Neuronal stem cell (in vitro differentiated cells): ENCODE measurements at regions not wholly inside any gene's neighbourhood (a gene's known extent, or its start where the extent isn't known, plus 50 kb on each side); places are given as distances from the start of the nearest gene placed in this dataset.

ENCODE experiments used
- DNase-seq: peaks from one replicate; pipeline ENCODE4 v3.0.0-alpha.2; 2013; ENCODE audit warnings: low spot score
- H2AFZ ChIP-seq: one replicate; pipeline ENCODE4 v1.6.1; 2013; ENCODE audit warnings: mild to moderate bottlenecking, low read length, inconsistent platforms
- H2AK5ac ChIP-seq: 2 replicates; pipeline ENCODE4 v1.6.1; 2013; ENCODE audit warnings: low read depth, mild to moderate bottlenecking, inconsistent platforms, low read length, moderate library complexity, mixed read lengths
- H2BK120ac ChIP-seq: 2 replicates; pipeline ENCODE4 v1.6.1; 2013; ENCODE audit warnings: low read depth, mild to moderate bottlenecking, inconsistent platforms, low read length, moderate library complexity, mixed read lengths
- H2BK12ac ChIP-seq: one replicate; pipeline ENCODE4 v1.6.1; 2013; ENCODE audit warnings: low read length, inconsistent platforms
- H2BK15ac ChIP-seq: 2 replicates; pipeline ENCODE4 v1.6.1; 2013; ENCODE audit warnings: mild to moderate bottlenecking, low read length, inconsistent platforms, mixed read lengths
- H2BK5ac ChIP-seq: one replicate; pipeline ENCODE4 v1.6.1; 2013; ENCODE audit warnings: inconsistent platforms, mild to moderate bottlenecking, low read length, moderate library complexity
- H3K14ac ChIP-seq: one replicate; pipeline ENCODE4 v1.6.1; 2013; ENCODE audit warnings: low read length, inconsistent platforms
- H3K18ac ChIP-seq: 2 replicates; pipeline ENCODE4 v1.6.1; 2013; ENCODE audit warnings: low read length, inconsistent platforms
- H3K23ac ChIP-seq: 2 replicates; pipeline ENCODE4 v1.6.1; 2013; ENCODE audit warnings: low read depth, mild to moderate bottlenecking, mixed read lengths, low read length, inconsistent platforms; ENCODE audit not compliant: poor library complexity
- H3K27ac ChIP-seq: replicated peaks from 3 replicates; pipeline ENCODE4 v1.5.1; 2013; ENCODE audit warnings: low read length, inconsistent platforms
- H3K27me3 ChIP-seq, 3 experiments: 2 replicates each; pipeline ENCODE4 v1.6.1; 2013; ENCODE audit warnings: low read length in 3 of 3, mild to moderate bottlenecking in 2 of 3, inconsistent platforms in 1 of 3, low read depth in 1 of 3, mixed read lengths in 1 of 3, moderate library complexity in 1 of 3; ENCODE audit not compliant: control insufficient read depth in 3 of 3, insufficient read depth in 3 of 3
- H3K36me3 ChIP-seq, 2 donors: replicated peaks in 1 of 2; 2 replicates each; pipeline ENCODE4 v1.6.1; 2013; ENCODE audit warnings: low read length in 2 of 2; ENCODE audit not compliant: control insufficient read depth in 2 of 2, insufficient read depth in 2 of 2
- H3K4ac ChIP-seq: 2 replicates; pipeline ENCODE4 v1.6.1; 2013; ENCODE audit warnings: inconsistent platforms, mild to moderate bottlenecking, low read length, moderate library complexity
- H3K4me1 ChIP-seq, 2 donors: 1 replicate in 1 of 2; 2 replicates in 1 of 2; pipeline ENCODE4 v1.6.1; 2013; ENCODE audit warnings: low read length in 2 of 2, low read depth in 1 of 2; ENCODE audit not compliant: control insufficient read depth in 2 of 2, insufficient read depth in 1 of 2
- H3K4me2 ChIP-seq: one replicate; pipeline ENCODE4 v1.6.1; 2013; ENCODE audit warnings: mild to moderate bottlenecking, low read length, inconsistent platforms; ENCODE audit not compliant: insufficient read depth, poor library complexity, severe bottlenecking
- H3K4me3 ChIP-seq, 2 donors: 2 replicates each; pipeline ENCODE4 v1.5.1; 2013; ENCODE audit warnings: low read length in 2 of 2, mild to moderate bottlenecking in 2 of 2, inconsistent platforms in 1 of 2, moderate library complexity in 1 of 2
- H3K79me1 ChIP-seq: one replicate; pipeline ENCODE4 v1.6.1; 2013; ENCODE audit warnings: low read depth, mild to moderate bottlenecking, inconsistent platforms, low read length, moderate library complexity
- H3K9ac ChIP-seq: one replicate; pipeline ENCODE4 v1.6.1; 2013; ENCODE audit warnings: mild to moderate bottlenecking, low read depth, low read length, inconsistent platforms; ENCODE audit not compliant: poor library complexity
- H3K9me3 ChIP-seq, 2 donors: replicated peaks in 1 of 2; 2 replicates each; pipeline versions ENCODE3 to v1.6.1; 2013; ENCODE audit warnings: low read length in 2 of 2, mild to moderate bottlenecking in 2 of 2, inconsistent platforms in 1 of 2, low read depth in 1 of 2, mixed read lengths in 1 of 2, moderate library complexity in 1 of 2; ENCODE audit not compliant: control insufficient read depth in 2 of 2, insufficient read depth in 1 of 2
- H4K8ac ChIP-seq: one replicate; pipeline ENCODE4 v1.6.1; 2013; ENCODE audit warnings: low read depth, mild to moderate bottlenecking, inconsistent platforms, low read length, moderate library complexity
- H4K91ac ChIP-seq: one replicate; pipeline ENCODE4 v1.6.1; 2013; ENCODE audit warnings: low read length, low read depth, mild to moderate bottlenecking, inconsistent platforms; ENCODE audit not compliant: poor library complexity
- WGBS, 2 donors: extraction: QIAGEN DNeasy Blood & Tissue Kit; methylation state at CpG; one replicate each; pipeline ENCODE4 v1.1.7; 2013; ENCODE audit warnings: missing lambda C conversion rate in 2 of 2, mixed read lengths in 1 of 2; ENCODE audit not compliant: insufficient read length in 2 of 2, insufficient replicate concordance in 1 of 2; ENCODE audit errors: extremely low coverage in 2 of 2; 5-methylcytosine and 5-hydroxymethylcytosine counted together

GRCh38 chr5:142396436-142397038 is 71.7 kb upstream of the SPRY4 start:
- Histone ChIP-seq H3K27ac (no peak overlapping the region), H2BK5ac (no peak overlapping the region), H3K4me3 (no peak overlapping the region), H3K14ac (no peak overlapping the region), H2AFZ (no peak overlapping the region), H4K91ac (no peak overlapping the region), H3K79me1 (no peaks in the 10 kb centered on the region), H2BK12ac (no peak overlapping the region), H2BK15ac (no peak overlapping the region), H3K4me2 (no peak overlapping the region), H3K36me3 (no peaks in the 10 kb centered on the region), H3K4ac (no peak overlapping the region), H3K9me3 (peaks cover 4 to 16% of the 10 kb centered on the region in 2 donors), H3K18ac (no peak overlapping the region), H4K8ac (no peak overlapping the region), H3K4me1 (peaks cover 0 to 2% of the 10 kb centered on the region in 2 donors), H3K27me3 (no peaks in the 10 kb centered on the region), H2BK120ac (no peak overlapping the region), H3K9ac (no peak overlapping the region), H2AK5ac (no peak overlapping the region), H3K23ac (no peak overlapping the region)
- no CpG with 5 or more reads among the region's 2 CpGs for WGBS, 2 donors
- DNase-seq = no peak

GRCh38 chr5:142395334-142395733 is 70.5 kb upstream of the SPRY4 start:
- H3K14ac ChIP-seq = no peak overlapping the region
- no peak overlapping the region for H3K27ac ChIP-seq
- H4K91ac ChIP-seq = no peak overlapping the region
- WGBS, 2 donors = no CpG with 5 or more reads among the region's 4 CpGs
- no peak overlapping the region for H2BK15ac ChIP-seq
- H2AFZ ChIP-seq = no peak overlapping the region
- no peak overlapping the region for H2BK12ac ChIP-seq
- H4K8ac ChIP-seq = no peak overlapping the region
- no peaks in the 10 kb centered on the region for H3K79me1 ChIP-seq
- no peak for DNase-seq
- H2BK5ac ChIP-seq = no peak overlapping the region
- H3K18ac ChIP-seq = no peak overlapping the region
- no peak overlapping the region for H3K4ac ChIP-seq
- no peak overlapping the region for H2AK5ac ChIP-seq
- no peak overlapping the region for H2BK120ac ChIP-seq
- no peak overlapping the region for H3K4me2 ChIP-seq
- H3K27me3 ChIP-seq = no peaks in the 10 kb centered on the region
- H3K9ac ChIP-seq = no peak overlapping the region
- H3K9me3 ChIP-seq = peaks cover 4 to 16% of the 10 kb centered on the region in 2 donors
- H3K4me1 ChIP-seq = peaks cover 5 to 13% of the 10 kb centered on the region in 2 donors
- no peaks in the 10 kb centered on the region for H3K36me3 ChIP-seq
- H3K23ac ChIP-seq = no peak overlapping the region
- H3K4me3 ChIP-seq = no peak overlapping the region

GRCh38 chr5:142391058-142391845 is 66.4 kb upstream of the SPRY4 start:
- H3K23ac ChIP-seq = no peak overlapping the region
- no peak overlapping the region for H3K4ac ChIP-seq
- no peak overlapping the region for H2BK15ac ChIP-seq
- H3K79me1 ChIP-seq = no peaks in the 10 kb centered on the region
- no peak for DNase-seq
- no peak overlapping the region for H2BK12ac ChIP-seq
- H2BK120ac ChIP-seq = no peak overlapping the region
- H2AFZ ChIP-seq = peak overlapping the region; percentile 93
- H2BK5ac ChIP-seq = no peak overlapping the region
- no peaks in the 10 kb centered on the region for H3K36me3 ChIP-seq
- no peak overlapping the region for H2AK5ac ChIP-seq
- H3K9me3 ChIP-seq = peaks cover 4 to 5% of the 10 kb centered on the region in 2 donors
- H3K27ac ChIP-seq = no peak overlapping the region
- WGBS, 2 donors = no CpG with 5 or more reads among the region's 8 CpGs
- H3K4me3 ChIP-seq = no peak overlapping the region
- H3K4me2 ChIP-seq = no peak overlapping the region
- H4K91ac ChIP-seq = no peak overlapping the region
- H3K4me1 ChIP-seq = peaks cover 25 to 28% of the 10 kb centered on the region in 2 donors
- H3K18ac ChIP-seq = no peak overlapping the region
- H3K14ac ChIP-seq = no peak overlapping the region
- H3K9ac ChIP-seq = no peak overlapping the region
- no peaks in the 10 kb centered on the region for H3K27me3 ChIP-seq
- no peak overlapping the region for H4K8ac ChIP-seq

DNA sequence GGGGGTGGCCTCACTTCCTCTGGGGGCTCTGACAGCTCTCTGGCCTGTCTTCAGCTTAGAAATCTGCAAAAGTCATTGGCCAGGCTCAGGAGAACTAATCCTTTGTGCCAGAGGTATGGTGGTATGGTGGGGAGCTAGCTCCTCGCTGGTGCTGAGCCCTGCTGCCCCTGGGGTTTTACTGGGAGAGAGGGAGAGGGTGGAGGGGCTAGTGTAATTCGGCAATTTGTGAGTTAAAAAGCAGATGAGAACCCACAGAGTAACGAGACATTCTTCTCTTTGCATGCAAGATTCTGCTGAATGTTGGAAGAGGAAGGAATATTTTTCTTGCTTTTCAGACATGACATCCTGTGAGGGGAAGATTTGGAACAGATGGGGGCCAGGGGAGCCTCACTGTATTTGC is 65.5 kb upstream of the SPRY4 start:
- H4K91ac ChIP-seq = no peak overlapping the region
- H3K36me3 ChIP-seq = no peaks in the 10 kb centered on the region
- H4K8ac ChIP-seq = no peak overlapping the region
- no peak overlapping the region for H2AK5ac ChIP-seq
- no peak overlapping the region for H2BK120ac ChIP-seq
- H3K14ac ChIP-seq = no peak overlapping the region
- H3K18ac ChIP-seq = peak overlapping the region; percentile 22
- no peak overlapping the region for H3K4ac ChIP-seq
- no peak overlapping the region for H3K27ac ChIP-seq
- no peak overlapping the region for H2BK5ac ChIP-seq
- H2BK15ac ChIP-seq = no peak overlapping the region
- no peak overlapping the region for H3K23ac ChIP-seq
- H3K4me1 ChIP-seq = peaks cover 27 to 29% of the 10 kb centered on the region in 2 donors
- WGBS, 2 donors = no CpG with 5 or more reads among the region's 3 CpGs
- H2BK12ac ChIP-seq = no peak overlapping the region
- no peaks in the 10 kb centered on the region for H3K27me3 ChIP-seq
- H2AFZ ChIP-seq = peak overlapping the region; percentile 93
- no peak for DNase-seq
- H3K9me3 ChIP-seq = no peaks in the 10 kb centered on the region
- H3K9ac ChIP-seq = no peak overlapping the region
- no peaks in the 10 kb centered on the region for H3K79me1 ChIP-seq
- no peak overlapping the region for H3K4me2 ChIP-seq
- peak overlapping the region in 1 of 2 donors; percentile 5 for H3K4me3 ChIP-seq
